ENCODE measurements at regions not wholly inside any gene's neighbourhood (a gene's known extent, or its start where the extent isn't known, plus 50 kb on each side); places are given as distances from the start of the nearest gene placed in this dataset.

DNA sequence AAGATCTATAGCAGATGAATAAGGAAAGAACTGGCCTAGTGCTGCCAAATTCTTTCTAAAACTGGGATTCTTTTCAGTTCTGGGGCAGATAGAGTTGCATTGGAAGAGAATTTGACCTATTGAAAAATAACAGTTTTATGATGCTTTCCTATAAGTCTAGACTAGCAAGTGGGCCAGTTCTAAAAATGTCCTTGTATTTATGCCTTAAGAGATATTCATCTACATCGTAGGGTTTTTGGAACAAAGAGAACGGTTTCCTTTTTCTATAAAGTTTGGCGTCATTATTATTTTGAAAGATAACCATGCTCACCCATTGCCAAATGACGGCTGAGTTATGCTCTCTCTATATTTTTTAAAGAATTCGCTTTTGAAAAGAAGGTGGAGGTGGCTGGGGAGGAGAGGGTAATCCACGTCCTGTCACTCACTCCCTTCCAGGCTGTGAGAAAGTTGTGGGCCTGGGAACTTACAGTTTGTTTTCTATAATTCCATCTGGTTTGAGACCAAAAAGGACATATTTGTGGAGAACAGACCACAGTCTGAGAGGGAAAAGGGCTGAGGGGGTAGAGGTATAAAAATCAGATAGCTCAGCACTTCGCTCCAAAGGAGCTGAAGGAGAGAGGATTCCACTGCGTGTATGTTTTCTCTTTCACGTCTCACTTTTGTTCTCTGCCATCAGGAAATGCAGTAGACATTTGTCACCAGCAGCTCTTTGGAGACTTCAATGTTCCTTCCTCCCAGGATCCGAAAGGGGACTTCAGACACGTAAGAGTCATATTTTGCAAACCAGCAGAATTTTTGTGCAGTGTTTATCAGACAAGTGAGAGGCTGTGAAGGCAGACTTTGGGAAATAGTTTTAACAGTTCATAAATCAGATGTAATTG lies 281.9 kb upstream of the FN1 start:
- H3K4me3 ChIP-seq (ENCODE audit: low read depth, low read length) = no peak overlapping the region
- TF ChIP-seq, protein P1, sequence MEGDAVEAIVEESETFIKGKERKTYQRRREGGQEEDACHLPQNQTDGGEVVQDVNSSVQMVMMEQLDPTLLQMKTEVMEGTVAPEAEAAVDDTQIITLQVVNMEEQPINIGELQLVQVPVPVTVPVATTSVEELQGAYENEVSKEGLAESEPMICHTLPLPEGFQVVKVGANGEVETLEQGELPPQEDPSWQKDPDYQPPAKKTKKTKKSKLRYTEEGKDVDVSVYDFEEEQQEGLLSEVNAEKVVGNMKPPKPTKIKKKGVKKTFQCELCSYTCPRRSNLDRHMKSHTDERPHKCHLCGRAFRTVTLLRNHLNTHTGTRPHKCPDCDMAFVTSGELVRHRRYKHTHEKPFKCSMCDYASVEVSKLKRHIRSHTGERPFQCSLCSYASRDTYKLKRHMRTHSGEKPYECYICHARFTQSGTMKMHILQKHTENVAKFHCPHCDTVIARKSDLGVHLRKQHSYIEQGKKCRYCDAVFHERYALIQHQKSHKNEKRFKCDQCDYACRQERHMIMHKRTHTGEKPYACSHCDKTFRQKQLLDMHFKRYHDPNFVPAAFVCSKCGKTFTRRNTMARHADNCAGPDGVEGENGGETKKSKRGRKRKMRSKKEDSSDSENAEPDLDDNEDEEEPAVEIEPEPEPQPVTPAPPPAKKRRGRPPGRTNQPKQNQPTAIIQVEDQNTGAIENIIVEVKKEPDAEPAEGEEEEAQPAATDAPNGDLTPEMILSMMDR (IDR thresholded peaks at IDR 0.05; ENCODE audit: control insufficient read depth, extremely low read depth, insufficient read depth) = no peak
- no peak for DNase-seq (ENCODE audit: low read depth)

DNA sequence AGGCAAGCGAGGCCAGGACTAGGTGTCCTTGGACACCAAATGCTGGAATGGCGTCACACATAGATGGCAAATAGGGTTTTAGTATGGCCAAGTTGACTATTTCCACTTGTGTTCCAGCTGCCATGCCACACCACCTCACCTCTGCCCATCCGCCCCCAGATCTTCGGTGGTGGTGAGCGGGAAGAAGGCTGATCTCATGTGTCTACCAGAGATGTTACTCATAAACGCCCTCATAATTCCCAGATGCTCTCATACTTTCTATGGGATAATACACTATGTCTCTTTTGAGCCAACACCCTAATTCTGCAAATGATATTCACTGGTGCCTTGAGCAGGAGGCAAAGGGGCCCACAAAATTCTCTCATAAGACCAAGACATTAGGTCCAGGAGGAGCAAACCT lies 281.1 kb upstream of the FN1 start:
- no peak for DNase-seq (ENCODE audit: low read depth)
- TF ChIP-seq, protein P1 (IDR thresholded peaks at IDR 0.05; ENCODE audit: control insufficient read depth, extremely low read depth, insufficient read depth) = no peak

DNA sequence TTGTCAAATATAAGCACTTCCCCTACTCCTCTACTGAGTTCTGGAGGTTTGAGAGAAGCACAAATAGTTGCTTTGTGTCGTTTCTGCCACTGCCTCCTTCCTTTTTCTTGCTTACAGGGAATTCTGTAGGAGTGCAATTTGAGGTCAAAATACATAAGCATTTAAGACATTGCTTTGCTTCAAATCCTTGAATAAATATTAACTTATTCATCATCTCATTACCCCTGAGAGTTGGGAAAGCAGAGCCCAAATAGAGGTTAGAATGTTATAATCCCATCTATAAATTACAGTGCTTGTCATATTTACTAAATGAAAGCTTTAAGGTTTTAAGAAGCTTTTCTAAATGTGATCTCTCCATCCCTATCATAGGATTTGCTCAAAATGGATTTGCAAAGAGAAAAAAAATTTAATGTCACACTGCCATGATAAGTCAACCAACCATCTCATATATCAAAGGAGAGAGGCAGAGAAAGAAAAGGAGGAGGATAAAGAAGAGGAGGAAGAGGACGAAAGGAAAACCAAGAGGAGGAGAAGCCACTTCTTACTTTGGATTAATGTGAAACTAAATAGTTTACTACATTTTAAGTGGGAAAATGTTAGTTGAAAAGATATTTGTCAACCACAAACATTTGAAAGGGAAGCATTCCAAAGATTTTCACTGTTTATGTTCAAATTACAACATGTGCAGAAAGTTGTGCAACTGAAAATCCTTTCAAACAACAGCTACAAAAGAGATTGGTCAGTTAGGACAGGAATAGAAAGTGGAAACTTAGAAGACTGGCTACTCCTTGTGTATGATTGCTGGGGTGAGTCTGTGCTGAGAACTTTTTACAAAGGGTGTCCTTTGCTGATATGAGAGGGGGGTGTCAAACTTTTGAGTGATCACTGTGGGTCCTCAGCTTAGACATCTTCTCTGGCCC lies 277.3 kb upstream of the FN1 start:
- TF ChIP-seq, protein P1 (IDR thresholded peaks at IDR 0.05; ENCODE audit: control insufficient read depth, extremely low read depth, insufficient read depth) = no peak

More for the DNA sequence above, 281.1 kb upstream of the FN1 start:
- H3K4me3 ChIP-seq (ENCODE audit: low read depth, low read length) = no peak overlapping the region

DNA sequence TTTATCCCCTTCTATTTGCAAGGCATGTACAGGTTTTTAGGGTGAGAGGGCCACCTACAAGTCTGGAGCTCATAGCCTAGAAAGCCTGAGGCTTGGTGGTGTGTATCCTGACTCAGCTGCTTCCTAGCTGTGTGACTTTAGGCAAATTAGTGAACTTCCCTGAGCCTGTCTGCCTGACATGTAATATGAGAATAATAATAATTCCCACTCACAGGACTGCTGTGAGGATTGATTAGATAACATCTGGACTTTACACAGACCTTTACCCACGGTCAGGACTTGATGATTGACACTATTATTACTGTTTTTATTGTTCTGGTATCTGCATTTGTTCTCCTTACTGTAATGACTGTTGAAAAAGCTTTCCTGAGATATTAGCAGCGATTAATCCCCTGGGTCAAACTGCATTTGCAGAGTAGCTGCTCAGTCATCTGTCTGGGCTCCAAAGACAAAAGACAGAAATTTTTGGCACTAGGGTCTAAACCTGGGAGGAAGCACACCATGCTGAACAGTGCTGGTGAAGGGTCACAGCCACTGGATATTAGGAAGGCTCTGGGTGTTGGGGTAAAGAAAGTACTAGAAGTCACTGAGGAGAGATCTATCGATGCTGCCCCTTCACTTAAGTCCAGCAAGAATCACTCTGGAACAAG lies 276.5 kb upstream of the FN1 start:
- no peak for DNase-seq (ENCODE audit: low read depth)
- TF ChIP-seq, protein P1 (IDR thresholded peaks at IDR 0.05; ENCODE audit: control insufficient read depth, extremely low read depth, insufficient read depth) = no peak
- H3K4me3 ChIP-seq (ENCODE audit: low read depth, low read length) = no peak overlapping the region

More for the DNA sequence above, 277.3 kb upstream of the FN1 start:
- no peak overlapping the region for H3K4me3 ChIP-seq (ENCODE audit: low read depth, low read length)
- no peak for DNase-seq (ENCODE audit: low read depth)

DNA sequence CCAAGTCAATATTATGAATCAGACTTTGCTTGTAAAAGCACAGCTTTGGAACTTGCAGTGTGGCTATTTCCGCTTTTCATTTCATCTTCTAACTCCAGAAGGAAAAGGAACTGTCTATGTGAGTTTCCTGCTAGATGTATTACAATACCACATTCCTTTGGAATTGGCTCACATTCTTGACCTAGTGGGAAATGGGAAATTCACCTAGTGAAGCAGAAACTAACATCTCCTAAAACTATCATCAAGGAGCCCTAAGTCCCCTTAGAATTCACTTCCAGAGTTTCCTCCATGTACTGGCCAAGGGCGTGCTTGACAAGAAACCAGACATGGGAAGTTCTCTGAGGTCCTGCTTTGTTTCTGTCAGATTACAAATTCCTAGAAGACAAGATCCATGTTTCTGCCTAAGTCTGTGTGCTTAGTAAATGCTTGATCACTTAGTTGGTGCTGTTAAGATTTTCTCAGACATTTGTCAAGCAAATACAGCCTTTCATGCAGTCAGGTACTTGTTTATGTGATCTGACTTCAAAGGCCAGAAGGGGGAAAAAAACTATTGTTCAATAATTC lies 275.7 kb upstream of the FN1 start:
- DNase-seq (ENCODE audit: low read depth) = no peak
- H3K4me3 ChIP-seq (ENCODE audit: low read depth, low read length) = no peak overlapping the region
- TF ChIP-seq, protein P1 (IDR thresholded peaks at IDR 0.05; ENCODE audit: control insufficient read depth, extremely low read depth, insufficient read depth) = no peak

DNA sequence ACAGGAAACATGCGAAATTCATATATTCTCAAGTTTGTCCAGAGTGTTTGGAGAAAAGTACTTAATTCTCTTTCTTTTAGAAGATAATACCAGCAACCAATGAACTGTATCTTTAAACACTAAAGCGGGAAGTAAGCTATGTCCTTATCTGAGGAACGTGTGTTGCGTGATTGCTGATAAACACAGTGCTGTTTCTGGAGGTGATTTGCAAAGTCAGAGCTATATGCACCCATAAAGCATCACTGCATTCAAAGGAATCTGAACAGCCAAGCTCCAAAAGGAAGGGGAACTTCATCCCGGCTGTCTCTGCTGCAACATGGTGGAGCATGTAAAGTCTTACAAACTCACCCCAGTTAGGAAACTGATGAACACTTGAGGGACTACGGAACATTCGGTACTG lies 271.7 kb upstream of the FN1 start:
- TF ChIP-seq, protein P1 (IDR thresholded peaks at IDR 0.05; ENCODE audit: control insufficient read depth, extremely low read depth, insufficient read depth) = no peak
- DNase-seq (ENCODE audit: low read depth) = no peak
- no peak overlapping the region for H3K4me3 ChIP-seq (ENCODE audit: low read depth, low read length)
